NCI-H1417 treated with DMSO at 0.1 percent for 48 hours (cell line): ENCODE measurements at regions not wholly inside any gene's neighbourhood (a gene's known extent, or its start where the extent isn't known, plus 50 kb on each side); places are given as distances from the start of the nearest gene placed in this dataset.

ENCODE experiments used
- DNase-seq: peaks from one replicate; lab custom pipeline; 2025; lab: John Stamatoyannopoulos, UW

GRCh38 chr2:176388861-176389260 is 119.6 kb downstream of the MTX2 start:
- no peak for DNase-seq

- no peak for DNase-seq
Observed at GRCh38 chr2:176390276-176391147, 121.3 kb downstream of the MTX2 start.

- DNase-seq, result no peak
Observed at GRCh38 chr2:176391148-176391419, 121.8 kb downstream of the MTX2 start.

- DNase-seq, result no peak
Observed at GRCh38 chr2:176392249-176392648, 123.0 kb downstream of the MTX2 start.

- no peak for DNase-seq
Observed at GRCh38 chr2:176392744-176393414, 123.6 kb downstream of the MTX2 start.

GRCh38 chr2:176395273-176395854 is 126.1 kb downstream of the MTX2 start:
- DNase-seq, result no peak

- no peak for DNase-seq
Observed at GRCh38 chr2:176398243-176399073, 129.2 kb downstream of the MTX2 start.

GRCh38 chr2:176399074-176399598 is 129.9 kb downstream of the MTX2 start:
- DNase-seq, result no peak

- no peak for DNase-seq
Observed at GRCh38 chr2:176405477-176405876, 136.2 kb downstream of the MTX2 start.

- DNase-seq, result no peak
Observed at GRCh38 chr2:176407706-176408105, 138.5 kb downstream of the MTX2 start.

GRCh38 chr2:176409671-176410070 is 140.4 kb downstream of the MTX2 start:
- DNase-seq, result no peak

GRCh38 chr2:176412136-176412535 is 142.9 kb downstream of the MTX2 start:
- no peak for DNase-seq

- DNase-seq, result no peak
Observed at GRCh38 chr2:176413786-176414185, 144.5 kb downstream of the MTX2 start.

GRCh38 chr2:176414641-176415040 is 145.4 kb downstream of the MTX2 start:
- no peak for DNase-seq

GRCh38 chr2:176415174-176415895 is 146.1 kb downstream of the MTX2 start:
- no peak for DNase-seq

GRCh38 chr2:176415937-176416499 is 146.8 kb downstream of the MTX2 start:
- DNase-seq, result no peak

- no peak for DNase-seq
Observed at GRCh38 chr2:176418768-176419167, 149.5 kb downstream of the MTX2 start.

- no peak for DNase-seq
Observed at GRCh38 chr2:176419591-176420071, 150.4 kb downstream of the MTX2 start.

GRCh38 chr2:176421297-176422050 is 152.2 kb downstream of the MTX2 start:
- DNase-seq, result no peak

- DNase-seq, result no peak
Observed at GRCh38 chr2:176423819-176424218, 154.6 kb downstream of the MTX2 start.
